MCF 10A (cell line): ENCODE measurements at regions not wholly inside any gene's neighbourhood (a gene's known extent, or its start where the extent isn't known, plus 50 kb on each side); places are given as distances from the start of the nearest gene placed in this dataset.

Experiments used
- BruUV-seq: library from RNA; stranded (reverse); fragments of 400-500 nt; replicated peaks from 2 replicates; lab custom pipeline; 2021; lab: Mats Ljungman, UMichigan
- CTCF ChIA-PET: fragments of 300-600 bp; sonication (Branson Sonifier 250); formaldehyde crosslinking; extraction: SDS; loops from one replicate; lab custom pipeline; 2021; ENCODE audit warnings: antibody characterized with exemption, inconsistent platforms; lab: Yijun Ruan, JAX
- POLR2A ChIA-PET: fragments of 300-600, 350-650 bp; sonication (Branson Sonifier 250); formaldehyde crosslinking; extraction: SDS; loops from one replicate; lab custom pipeline; 2020; ENCODE audit warnings: antibody characterized with exemption, inconsistent platforms; lab: Yijun Ruan, JAX
- DNase-seq: peaks from one replicate; pipeline ENCODE4 v3.0.0-alpha.2; 2018; ENCODE audit not compliant: unreplicated experiment
- H3K27ac Mint-ChIP-seq: one replicate; pipeline ENCODE4 v1.8.0; 2022; ENCODE audit warnings: mild to moderate bottlenecking, low read depth, mixed read lengths; ENCODE audit not compliant: unreplicated experiment
- H3K27me3 Mint-ChIP-seq: one replicate; pipeline ENCODE4 v1.8.0; 2022; ENCODE audit warnings: mixed read lengths; ENCODE audit not compliant: insufficient read depth, unreplicated experiment
- H3K36me3 Mint-ChIP-seq: one replicate; pipeline ENCODE4 v1.8.0; 2022; ENCODE audit warnings: mild to moderate bottlenecking, moderate library complexity, mixed read lengths; ENCODE audit not compliant: insufficient read depth, unreplicated experiment
- H3K4me1 Mint-ChIP-seq: one replicate; pipeline ENCODE4 v1.8.0; 2022; ENCODE audit warnings: mixed read lengths; ENCODE audit not compliant: insufficient read depth, unreplicated experiment
- H3K4me3 Mint-ChIP-seq: one replicate; pipeline ENCODE4 v1.8.0; 2022; ENCODE audit warnings: mild to moderate bottlenecking, moderate library complexity, mixed read lengths; ENCODE audit not compliant: unreplicated experiment
- H3K9me3 Mint-ChIP-seq: one replicate; pipeline ENCODE4 v1.8.0; 2022; ENCODE audit warnings: mixed read lengths; ENCODE audit not compliant: unreplicated experiment
- CTCF ChIP-seq: fragments of 200-600 bp; IDR thresholded peaks from one replicate; pipeline ENCODE4 v1.8.0; 2022; ENCODE audit warnings: antibody characterized with exemption, mild to moderate bottlenecking; ENCODE audit not compliant: unreplicated experiment
- intact Hi-C: fragments of 100-400 bp; cut with micrococcal nuclease; formaldehyde crosslinking; loops from 2 replicates; pipeline ENCODE4 v1.14.1; 2022

GRCh38 chr2:7601990-7602389 is 684.8 kb downstream of the RNF144A start:
- intact Hi-C loops: no loop called here
- no peaks in the 10 kb centered on the region for H3K27me3 Mint-ChIP-seq
- BruUV-seq: no TSS peak
- no peak overlapping the region for H3K4me3 Mint-ChIP-seq
- H3K4me1 Mint-ChIP-seq: no peaks in the 10 kb centered on the region
- POLR2A ChIA-PET: no interaction called here
- H3K9me3 Mint-ChIP-seq: no peaks in the 10 kb centered on the region
- H3K27ac Mint-ChIP-seq: no peak overlapping the region
- no peaks in the 10 kb centered on the region for H3K36me3 Mint-ChIP-seq
- CTCF ChIA-PET: interaction anchor here (1.0 kb wide), 1 partner anchor 174 kb away, joined by 3 read pairs; no protein-coding TSS in a partner anchor
- no peak for DNase-seq
- no peak for TF ChIP-seq CTCF

- no peak overlapping the region for H3K4me3 Mint-ChIP-seq
- no peak for TF ChIP-seq CTCF
- no peaks in the 10 kb centered on the region for H3K36me3 Mint-ChIP-seq
- CTCF ChIA-PET: no interaction called here
- POLR2A ChIA-PET: no interaction called here
- no peaks in the 10 kb centered on the region for H3K4me1 Mint-ChIP-seq
- BruUV-seq: no TSS peak
- H3K27me3 Mint-ChIP-seq: no peaks in the 10 kb centered on the region
- intact Hi-C loops: no loop called here
- no peak for DNase-seq
- H3K9me3 Mint-ChIP-seq: no peaks in the 10 kb centered on the region
- no peak overlapping the region for H3K27ac Mint-ChIP-seq
Observed at GRCh38 chr2:7604456-7604855, 687.2 kb downstream of the RNF144A start.

DNA sequence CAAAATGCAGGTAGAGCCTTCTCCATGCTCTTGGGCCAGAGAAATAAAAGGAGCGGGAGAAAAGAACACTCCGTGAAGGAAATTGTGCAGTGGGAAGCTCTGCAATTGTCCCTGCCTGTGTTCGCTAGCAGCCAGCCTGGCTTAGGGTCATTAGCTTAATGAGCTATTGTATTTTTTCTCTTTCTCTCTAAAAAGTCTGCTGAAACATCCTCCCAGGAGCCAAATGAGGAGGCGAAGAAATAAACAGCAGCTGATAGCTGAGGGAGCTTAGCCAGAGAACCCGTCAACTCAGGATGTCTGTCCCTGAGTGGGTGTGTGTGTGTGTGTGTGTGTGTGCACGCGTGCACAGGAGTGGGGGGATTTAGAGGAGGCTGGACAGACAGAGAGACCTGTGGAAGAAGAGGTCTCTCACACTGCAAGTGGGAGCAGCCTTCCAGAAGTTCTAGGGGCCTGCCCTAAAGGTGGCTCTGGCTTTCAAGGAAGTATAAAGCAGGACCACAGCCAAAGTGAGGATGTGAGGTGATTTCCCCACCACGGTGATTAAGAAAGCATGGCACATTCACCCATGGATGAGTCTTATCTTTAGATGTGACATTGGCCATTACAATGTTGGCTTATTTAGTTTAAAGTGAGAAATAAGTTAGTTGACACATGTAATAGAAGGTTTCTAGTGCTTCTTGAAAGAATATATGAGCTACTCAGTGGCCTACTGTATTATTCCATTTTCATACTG is 690.4 kb downstream of the RNF144A start:
- intact Hi-C loops: no loop called here
- Mint-ChIP-seq H3K4me3 (no peak overlapping the region), H3K36me3 (no peaks in the 10 kb centered on the region), H3K27me3 (no peaks in the 10 kb centered on the region), H3K4me1 (no peaks in the 10 kb centered on the region), H3K9me3 (peaks cover 13% of the 10 kb centered on the region), H3K27ac (no peak overlapping the region)
- ChIA-PET POLR2A (no interaction called here), CTCF (interaction anchor here (0.6 to 1.0 kb wide), 2 partner anchors 9 to 150 kb away, joined by 3 to 4 read pairs; no protein-coding TSS in a partner anchor)
- no TSS peak for BruUV-seq
- TF ChIP-seq CTCF: no peak
- DNase-seq: no peak

DNA sequence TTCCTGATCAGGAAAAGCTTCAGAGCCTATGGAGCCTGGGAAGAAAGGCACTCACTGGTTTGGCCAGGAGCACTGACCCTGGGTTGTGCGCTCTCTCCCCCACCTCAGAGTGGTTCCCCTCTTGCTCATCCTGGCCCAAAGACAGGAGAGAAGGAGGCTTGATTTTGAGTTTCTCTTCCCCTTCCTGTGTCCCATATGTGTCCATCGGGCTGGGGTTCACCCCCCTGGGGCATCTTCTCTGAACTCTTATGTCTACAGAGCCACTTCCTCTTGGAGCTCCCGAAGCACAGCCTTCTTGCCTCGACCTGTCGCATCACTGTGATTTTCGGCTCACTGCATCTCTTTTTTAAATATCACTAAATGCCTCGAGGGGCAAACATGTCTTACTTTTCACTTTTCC is 692.3 kb downstream of the RNF144A start:
- Mint-ChIP-seq H3K36me3 (no peaks in the 10 kb centered on the region), H3K27ac (no peak overlapping the region), H3K4me1 (no peaks in the 10 kb centered on the region), H3K27me3 (no peaks in the 10 kb centered on the region), H3K9me3 (peaks cover 13% of the 10 kb centered on the region), H3K4me3 (no peak overlapping the region)
- intact Hi-C loops: no loop called here
- BruUV-seq: no TSS peak
- ChIA-PET POLR2A (no interaction called here), CTCF (no interaction called here)
- no peak for DNase-seq
- TF ChIP-seq CTCF: no peak
